DMS53 (cell line): ENCODE measurements at regions not wholly inside any gene's neighbourhood (a gene's known extent, or its start where the extent isn't known, plus 50 kb on each side); places are given as distances from the start of the nearest gene placed in this dataset.

Source experiments
- DNase-seq: peaks from one replicate; lab custom pipeline; 2025; lab: John Stamatoyannopoulos, UW

DNA sequence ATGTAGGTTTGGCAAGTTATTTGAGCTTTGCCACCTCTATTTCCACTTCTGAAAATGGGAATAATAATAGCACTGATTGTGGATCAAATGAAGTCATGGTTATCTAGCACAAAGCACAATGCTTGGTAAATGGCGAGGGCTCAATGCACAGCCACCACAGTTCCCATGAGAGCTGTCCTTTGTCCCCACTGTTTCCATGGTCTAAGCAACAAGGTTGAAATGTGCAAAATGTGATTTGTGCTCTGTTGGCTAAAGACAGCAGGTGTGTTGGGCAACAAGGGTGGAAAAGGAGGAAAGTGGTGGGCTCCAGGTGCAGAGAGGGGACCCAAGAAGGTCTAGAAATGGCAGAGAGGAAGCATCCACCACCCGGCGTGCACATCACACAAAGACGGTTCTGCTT lies 200.5 kb downstream of the TRIM29 start:
- DNase-seq: no peak

DNA sequence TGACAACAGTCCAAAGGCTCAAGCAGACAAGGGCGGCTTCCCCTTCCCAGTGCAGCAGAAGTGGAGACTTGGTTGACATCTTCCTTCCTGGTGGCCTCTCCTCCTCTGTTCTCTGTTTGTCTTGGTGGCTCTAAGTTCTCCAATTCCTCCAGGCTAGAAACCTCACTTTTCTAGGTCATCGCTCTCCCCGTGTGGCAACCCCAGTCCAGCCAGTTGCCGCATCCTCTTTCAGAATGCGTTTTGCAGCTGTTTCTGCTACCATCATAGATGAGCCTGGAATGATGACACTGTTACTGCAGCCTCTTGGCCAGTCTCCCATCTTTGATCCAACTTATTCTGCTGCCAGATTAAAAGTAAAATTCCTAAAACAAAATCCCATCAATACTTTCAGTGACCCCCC lies 201.5 kb downstream of the TRIM29 start:
- no peak for DNase-seq

DNA sequence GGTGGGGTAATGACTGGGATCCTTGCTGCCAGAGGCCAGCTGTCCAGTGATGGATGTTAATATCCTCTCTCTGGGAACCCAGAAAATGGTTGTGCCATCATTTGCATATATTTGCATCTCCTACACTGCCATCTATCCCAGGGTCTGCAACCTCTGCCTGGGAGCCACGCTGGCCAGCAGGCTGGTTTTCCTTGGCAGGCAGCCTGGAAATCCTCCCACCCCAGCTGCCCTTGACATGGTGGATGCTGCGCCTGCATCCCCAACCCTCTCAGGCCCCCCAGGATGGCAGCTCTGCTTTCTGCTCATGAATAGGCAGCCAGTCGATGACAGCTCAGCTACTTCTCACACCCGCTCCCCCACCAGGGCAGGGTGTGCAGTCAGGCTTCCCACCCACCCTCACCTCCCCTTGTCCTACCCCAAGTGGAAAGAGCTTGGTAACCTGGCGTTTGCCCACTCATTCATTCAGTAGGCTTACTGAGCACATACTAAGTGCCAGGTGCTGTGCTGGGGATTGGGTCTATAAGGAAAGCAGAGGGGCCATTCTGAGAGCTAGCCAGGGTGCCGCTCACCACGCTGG lies 202.5 kb downstream of the TRIM29 start:
- no peak for DNase-seq

DNA sequence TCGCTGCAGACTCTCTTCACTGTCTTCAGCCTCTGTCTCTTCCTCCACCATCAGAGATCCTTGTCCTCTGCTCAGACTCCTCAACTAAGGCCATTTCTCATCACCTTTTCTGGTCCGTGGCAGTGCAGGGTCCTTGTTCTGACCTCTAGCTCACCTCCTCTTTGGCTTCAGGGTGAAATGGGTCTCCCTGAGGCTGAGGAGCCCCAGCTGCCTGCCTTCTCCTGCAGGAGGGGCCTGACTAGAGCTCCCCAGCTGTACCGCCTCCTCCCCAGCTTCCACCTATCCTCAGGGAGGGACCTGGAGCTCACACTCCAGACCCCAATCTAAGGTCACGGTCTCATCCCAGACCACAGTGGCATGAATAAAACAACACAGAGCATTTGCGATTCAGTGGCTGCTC lies 203.0 kb downstream of the TRIM29 start:
- DNase-seq: no peak

DNA sequence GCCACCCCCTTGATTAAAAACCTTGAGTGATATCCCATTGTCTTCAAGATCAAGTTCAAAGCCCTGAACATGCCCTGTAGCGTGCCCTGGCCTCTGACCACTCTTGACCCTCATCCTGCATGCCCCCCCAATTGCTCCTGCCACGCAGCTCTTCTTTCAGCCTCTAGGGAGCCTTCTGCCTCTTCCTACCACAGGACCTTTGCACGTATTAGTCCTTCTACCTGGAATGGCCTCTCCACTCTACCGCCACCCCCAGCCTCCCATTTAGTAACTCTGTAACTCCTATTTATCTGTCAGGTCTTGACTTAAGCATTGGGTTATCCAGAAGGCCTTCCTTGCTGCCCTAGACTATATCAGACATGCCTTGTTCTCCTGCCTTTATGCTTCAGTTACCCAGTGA lies 203.6 kb downstream of the TRIM29 start:
- DNase-seq: no peak

DNA sequence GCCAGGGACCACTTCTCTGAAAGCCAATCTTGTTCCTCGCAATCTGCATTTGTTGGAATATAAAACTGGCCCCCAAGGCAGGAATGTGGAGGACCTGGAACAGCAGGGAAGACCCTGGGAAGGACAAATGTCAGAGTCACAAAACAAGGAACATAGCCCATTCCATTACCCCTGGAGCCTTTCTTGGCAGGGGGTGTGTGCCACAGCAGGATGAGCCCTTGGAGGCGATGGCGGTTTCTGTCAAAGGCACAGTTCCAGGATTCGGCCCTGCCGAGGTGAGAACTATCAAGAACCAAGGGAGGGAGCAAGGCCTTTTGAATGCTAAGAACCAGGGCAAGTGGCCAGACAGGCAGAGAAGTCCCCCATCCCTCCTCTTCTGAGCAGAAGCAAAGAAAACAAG lies 204.3 kb downstream of the TRIM29 start:
- DNase-seq: no peak

DNA sequence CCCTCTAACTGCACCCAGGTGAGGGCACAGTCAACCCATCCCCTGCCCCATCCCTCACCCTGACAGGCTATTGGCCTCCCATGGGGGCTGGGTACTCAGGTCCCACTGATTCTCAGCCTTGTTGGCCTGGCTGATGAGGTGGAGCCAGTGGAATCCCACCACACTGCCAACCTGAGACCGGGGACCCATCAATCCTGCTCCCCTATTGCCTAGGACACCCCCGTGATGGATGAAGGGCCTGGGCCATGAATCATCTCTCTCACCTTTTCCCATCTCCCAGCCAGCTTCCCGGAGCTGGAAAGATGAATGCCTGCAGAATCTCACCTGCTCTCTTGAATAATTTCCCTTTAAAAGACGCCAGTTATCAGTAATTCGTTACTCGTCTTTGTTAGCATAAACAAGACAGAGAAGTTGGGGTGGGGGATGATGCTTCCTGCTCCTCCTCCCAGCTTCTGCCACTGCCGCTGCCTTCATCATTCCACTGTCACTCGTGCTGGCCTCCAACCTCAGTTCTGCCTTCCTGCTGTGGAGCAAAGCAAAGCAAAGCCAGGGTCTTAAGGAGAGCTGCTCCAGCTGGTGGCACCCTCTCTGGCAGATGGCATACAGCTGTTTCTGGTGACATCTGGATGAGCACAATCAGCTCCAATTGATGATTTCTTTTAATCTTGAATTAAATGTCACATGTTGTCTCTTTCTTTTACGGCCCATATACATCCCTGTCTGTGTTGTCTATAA lies 204.0 kb upstream of the NECTIN1 start:
- DNase-seq: no peak

DNA sequence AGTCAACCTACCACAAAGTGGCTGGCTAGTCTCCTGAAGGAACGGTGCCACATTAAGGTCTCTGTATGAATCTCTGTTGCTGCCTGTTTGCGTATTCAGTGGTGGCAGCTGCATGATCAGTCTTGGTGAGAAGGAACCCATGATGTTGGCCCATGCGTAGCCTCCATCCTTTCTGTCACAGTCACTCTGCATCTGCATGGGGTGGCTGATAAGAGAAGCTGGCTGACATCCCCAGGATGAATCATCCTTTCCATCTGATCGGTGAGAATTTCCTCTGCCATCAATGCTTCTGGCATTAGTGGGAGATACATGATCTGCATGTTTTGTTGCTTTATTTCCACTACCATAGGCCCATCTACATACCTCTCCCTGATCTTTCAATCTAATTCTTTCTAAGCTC lies 199.0 kb upstream of the NECTIN1 start:
- no peak for DNase-seq

DNA sequence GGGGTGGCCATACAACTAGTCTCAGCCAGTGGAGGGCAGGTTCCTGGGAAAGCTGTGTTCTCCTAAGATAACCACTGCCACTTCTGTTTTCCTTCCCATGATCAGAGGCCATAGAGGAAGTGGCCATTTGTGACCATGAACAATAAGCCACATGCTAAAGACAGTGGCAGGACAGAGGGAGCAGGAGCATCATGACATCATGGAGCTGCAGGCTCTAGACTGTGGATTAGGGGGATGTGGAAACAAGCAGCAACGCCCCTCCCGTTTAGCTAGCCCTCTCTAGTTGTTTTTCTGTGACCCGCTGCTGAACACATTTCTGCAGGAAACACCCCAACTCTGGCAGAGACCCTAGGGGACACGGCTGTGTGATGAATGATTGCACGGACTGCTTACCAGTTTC lies 195.0 kb upstream of the NECTIN1 start:
- DNase-seq: no peak

DNA sequence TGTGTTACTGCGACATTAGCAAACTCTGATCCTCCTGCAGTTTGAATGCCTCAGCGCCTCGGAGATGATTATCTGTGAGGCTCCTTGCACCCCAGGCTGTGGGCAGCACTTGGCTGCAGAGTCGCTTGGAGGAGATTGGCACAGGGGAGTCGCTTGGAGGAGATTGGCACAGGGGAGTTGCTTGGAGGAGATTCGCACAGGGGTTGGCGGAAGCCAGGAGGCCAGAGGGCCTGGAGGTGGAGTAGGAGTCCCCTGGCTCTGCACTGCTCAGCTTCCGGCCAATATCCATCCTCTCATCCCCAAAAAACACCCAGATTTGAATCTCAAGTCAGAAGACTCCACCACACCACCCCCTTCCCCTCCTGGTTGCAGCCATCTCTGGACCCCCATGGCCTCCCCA lies 192.6 kb upstream of the NECTIN1 start:
- DNase-seq: no peak

DNA sequence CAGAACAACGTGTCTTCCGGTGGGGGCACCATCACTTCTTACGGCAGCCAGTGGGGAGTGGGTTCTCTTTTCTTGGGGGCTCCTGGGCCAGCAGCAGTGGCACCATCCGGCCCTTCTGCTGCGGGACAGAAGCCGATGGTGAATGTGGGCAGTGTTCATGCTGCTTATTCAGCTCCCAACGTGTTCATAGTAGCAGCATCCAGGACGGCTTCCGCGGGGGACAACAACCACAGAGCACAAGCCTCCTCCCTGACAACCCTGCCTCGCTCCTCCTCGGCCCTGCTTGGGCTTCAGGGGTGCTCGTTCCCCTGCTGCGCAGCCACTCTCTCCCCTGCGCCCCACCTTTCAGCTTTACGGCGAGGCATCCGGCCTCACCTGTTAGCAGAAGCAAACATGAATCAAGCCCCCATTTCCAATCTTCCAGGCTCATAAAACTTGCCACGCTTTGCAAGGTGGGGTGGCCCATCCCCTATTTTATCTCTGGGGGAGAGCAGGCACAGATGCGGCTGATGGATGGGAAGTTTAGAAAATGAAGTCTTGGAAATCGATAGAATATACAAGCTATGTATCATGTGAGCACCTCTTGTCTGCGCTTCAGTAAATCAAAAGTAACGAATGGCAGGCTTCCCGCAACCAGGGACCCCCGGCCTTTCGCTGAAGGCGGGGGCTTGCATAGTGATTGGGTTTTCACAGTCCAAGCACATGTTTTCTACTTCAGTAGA lies 191.8 kb upstream of the NECTIN1 start:
- no peak for DNase-seq

DNA sequence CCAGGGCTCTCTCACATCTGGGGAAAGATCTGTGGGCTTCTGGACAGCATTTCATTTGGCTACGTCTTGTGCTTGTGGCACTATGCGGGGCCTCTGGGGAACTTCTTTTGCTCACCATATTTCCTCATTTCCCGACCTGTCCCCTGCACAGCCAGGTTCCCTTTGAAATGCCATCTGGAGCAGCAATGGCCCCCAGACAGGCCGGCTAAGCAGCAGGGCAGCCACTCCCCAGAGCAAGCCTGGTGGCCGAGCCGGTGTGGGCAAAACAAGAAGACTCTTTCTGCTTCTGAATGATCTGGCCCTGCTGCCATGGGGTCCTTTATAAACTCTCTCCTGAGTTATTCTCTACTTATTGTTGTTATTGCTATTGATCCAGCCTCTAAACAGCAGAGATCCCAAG lies 190.7 kb upstream of the NECTIN1 start:
- no peak for DNase-seq

DNA sequence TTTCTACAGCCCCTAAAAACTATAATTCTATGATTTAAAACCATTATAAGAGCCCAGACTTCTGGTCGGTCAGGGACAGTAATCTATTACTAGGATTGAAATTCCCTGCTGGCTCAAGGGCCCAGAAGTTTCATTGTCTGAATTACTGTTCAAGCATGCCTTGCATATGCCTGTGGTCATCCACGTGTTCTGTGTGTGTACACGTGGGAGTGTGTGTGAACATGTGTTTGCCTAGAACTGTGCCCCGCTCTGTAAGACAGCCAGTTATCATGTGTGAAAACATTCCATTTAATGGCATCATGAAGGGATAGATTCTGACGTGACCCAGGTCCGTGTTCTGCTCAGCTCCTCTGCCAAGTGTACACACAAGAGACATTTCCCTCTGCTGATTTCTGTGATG lies 189.3 kb upstream of the NECTIN1 start:
- no peak for DNase-seq

DNA sequence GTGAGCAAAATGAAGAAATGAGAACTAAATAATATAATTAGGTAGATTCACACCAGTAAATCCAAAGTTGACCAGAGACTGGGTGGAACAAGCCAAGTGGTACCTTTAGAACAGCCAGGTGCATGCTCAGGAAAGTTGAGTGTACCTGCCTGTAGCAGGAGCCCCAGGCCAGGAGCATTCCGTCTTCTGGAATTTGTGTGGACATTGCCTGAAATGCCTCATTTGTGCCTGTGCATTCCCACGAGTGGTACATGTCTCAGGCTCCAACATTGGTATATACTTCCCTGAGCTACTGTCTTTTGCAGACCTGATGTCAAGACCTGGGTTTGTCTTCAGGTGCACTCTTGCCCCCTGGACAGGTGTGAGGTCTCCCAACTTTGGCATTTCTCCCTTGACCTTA lies 187.6 kb upstream of the NECTIN1 start:
- no peak for DNase-seq

DNA sequence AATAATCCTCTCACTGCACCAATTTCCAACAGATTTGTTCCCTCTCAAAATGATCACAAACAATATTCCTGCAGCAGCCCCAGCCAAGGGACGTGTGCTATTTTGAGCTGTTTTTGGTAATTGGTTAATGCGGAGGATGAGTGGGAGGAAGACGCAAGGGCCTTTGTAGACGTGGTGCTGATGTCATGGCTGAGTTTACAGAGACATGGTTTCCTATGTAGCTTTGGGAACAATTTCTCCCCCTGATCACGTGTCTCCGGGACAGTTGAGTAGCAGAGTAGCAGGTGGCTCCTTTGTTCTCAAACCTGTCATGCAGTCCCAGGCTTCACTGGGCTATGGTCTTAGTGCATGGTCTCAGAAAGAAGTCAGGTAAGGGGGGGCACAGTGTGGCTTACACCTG lies 183.2 kb upstream of the NECTIN1 start:
- peak; percentile 89 for DNase-seq

DNA sequence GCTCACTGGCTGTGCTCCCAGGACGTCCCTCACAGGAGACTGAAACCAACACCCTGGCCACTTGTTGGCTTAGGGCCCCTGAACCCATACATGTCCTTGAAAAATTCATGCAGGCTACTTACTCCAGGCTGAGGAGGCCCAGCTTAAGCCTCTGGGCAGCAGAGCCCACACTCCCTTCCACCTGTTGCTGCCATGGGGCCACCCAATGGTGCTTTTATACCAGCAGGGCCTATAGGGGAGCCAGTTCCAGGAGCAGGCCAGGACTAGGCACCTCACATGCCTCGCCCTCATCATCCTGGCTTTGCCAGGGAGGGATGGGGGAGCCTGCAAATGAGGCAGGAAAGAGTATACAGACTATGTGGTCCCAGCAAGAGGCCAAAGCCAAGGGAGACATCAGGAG lies 181.7 kb upstream of the NECTIN1 start:
- DNase-seq: no peak

DNA sequence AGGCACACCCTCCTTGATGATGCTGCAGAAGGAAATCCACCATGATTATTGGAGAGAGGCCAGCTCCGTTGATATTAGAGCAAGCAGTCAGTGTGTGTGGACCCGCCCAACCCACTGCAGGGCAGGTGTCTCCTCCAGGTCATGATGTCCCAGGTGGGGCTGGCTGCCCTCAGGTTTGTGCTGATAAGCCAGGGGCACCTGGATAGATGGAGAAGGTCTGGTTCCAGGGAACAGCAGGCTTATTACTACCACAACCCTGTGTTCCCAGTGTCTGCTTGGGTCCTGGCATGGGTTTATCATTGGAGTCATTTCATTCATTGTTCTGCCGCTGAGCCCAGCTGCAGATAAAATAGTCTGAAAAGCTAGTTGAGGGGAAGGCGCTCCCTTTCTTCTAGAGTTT lies 181.1 kb upstream of the NECTIN1 start:
- DNase-seq: peak; percentile 30

DNA sequence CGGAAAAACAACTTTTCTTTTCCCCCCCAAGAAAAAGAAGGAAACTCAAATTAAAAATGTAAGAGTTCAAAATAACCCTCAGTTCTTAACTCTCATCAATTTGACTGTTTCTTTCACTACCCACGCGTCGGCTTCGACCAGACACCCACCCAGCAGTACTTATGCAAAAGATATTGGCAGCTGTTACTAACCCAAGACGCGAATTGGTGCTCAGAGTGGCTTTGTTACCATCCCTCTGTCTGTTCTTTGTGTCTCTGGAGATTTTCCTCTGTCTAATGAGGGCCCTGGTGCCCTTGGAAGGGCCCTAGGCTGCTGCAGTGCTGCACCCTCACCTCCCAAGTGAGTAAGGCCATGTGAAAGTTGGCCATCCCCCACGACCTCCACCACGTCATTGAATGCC lies 180.5 kb upstream of the NECTIN1 start:
- DNase-seq: no peak

DNA sequence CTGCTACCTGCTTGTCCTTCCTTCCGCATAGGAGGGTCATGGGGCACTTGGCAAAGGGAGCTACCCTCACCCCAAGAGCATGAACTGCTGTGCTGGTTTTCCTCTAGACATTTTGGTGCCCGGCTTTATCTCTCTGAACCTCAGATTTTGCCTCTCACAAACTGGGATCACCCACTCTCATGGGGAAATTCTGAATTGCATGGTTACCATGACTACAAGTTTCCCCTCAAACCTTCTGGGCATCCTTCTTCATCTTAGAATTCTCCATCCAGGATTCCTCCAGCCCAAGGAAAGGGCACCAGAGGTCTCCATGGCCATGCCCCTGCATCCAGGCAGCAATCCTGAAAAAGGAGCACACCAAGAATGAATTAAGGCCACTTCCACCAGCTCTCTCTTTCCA lies 180.1 kb upstream of the NECTIN1 start:
- DNase-seq: no peak

DNA sequence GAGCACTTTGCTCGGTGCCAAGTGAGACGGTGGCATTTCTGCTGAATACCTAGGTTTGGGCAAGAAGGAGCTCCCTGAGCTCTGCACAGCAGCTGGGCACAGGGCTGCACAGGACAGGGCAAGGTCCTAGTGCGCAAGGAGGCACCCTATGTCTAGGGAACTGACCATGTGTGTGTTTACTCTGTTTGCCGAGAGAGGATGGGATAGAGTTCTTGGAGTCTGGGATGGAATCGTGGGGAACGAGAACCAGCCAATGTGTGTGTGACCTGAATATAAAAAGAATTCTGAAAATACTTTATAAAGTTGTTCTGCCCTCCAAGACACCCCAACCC lies 179.5 kb upstream of the NECTIN1 start:
- no peak for DNase-seq

DNA sequence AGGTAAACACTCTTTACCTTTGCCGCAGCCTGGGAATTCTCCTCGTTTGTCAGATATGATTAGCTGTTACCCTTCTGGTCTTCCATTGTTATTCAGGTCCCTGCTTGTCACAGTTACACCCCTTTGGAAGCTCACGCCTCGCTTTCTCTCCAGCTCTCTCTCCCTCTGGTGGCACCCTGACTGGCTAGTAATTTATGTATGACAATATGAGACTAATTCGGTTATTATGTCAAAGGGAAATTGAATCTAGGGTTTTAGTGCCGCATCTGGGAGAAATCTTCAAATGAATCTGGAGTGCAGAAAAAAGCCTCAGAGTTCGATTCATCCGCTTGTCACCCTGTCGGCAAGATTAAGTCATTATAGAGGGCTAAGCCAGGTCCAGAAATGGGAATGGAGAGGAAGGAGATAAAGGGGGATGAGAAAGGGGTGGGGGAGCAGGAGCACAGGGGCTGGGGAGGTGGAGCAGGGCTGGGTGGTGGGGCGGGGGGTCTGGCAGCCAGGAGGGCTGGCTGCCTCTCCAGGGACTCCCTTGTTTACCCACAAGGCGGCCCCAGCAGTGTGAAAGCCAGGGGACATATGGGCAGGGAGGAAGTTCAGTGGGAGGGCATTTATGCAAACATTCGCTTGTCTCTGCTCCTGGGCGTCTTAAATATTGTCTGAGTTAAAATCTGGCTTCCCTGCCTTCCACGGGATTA lies 179.0 kb upstream of the NECTIN1 start:
- DNase-seq: no peak

DNA sequence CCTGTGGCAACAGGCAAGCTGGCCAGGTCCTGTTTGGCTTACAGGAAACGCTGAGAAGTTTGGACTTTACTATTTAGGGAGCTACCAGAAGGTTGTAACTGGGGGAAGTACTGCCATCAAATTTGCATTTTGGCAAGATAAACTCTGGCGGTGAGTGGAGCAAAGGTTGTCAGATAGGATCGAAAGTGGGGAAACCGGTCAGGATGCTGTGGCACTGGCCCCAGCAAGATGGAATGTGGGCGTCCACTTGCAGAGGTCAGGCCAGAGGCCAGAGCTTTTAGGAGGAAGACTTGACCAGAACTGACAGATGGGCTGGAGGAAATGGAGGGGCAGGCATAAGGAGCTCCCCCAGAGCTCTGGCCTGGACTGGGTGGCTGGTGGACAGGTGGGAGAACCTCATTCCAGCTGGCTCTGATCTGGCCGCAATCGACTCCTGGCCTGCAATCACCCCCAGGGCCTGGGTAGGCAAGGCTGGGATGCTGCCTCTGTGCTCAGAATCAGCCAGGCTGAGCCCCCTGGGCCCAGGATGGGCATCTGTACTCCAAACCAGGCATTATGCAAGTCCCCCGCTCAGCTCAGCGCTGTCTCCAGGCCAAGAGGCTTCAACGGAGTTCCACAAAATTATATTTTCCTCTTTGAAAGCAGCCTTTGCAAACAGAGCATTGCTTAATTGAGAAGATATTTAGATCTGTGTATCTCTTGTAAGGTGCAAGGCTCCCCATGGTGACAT lies 178.3 kb upstream of the NECTIN1 start:
- DNase-seq: no peak
